ENCODE measurements at regions not wholly inside any gene's neighbourhood (a gene's known extent, or its start where the extent isn't known, plus 50 kb on each side); places are given as distances from the start of the nearest gene placed in this dataset.

DNA sequence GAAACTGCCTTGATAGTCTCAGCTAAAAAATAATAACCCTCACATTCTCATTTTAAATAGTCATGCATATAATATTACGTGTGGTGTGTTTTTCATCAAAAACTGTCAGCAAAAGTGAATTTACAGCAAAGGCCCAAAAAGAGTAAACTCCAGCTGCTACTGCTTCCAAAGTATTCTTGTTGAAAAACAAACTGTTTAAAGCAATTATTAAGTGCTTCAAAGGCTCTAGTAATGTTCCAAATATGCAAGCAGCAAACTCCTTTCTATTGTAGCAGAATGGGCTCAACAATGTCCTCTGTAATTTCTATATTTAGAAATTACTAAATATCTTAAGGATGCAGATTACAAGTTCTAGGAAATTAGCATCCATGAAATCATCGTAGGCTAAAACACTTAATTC lies 280.0 kb upstream of the TBX18 start:
- Histone ChIP-seq H3K27ac (no peak overlapping the region), H3K4me3 (no peak overlapping the region), H3K27me3 (ENCODE audit: insufficient read depth in 3 of 3, low read length in 2 of 3) (no peaks in the 10 kb centered on the region), H3K9me3 (no peaks in the 10 kb centered on the region), H3K4me1 (no peaks in the 10 kb centered on the region), H3K36me3 (ENCODE audit: insufficient read depth in 1 of 2, low read depth in 1 of 2) (no peaks in the 10 kb centered on the region)
- WGBS, 3 donors: 17 to 29% (median 28%) methylated on average over 2 of the region's 2 CpGs
- intact Hi-C loops (cut with DNase I): no loop called here
- no peak for DNase-seq
- ATAC-seq: no peak
- TF ChIP-seq, protein P1, sequence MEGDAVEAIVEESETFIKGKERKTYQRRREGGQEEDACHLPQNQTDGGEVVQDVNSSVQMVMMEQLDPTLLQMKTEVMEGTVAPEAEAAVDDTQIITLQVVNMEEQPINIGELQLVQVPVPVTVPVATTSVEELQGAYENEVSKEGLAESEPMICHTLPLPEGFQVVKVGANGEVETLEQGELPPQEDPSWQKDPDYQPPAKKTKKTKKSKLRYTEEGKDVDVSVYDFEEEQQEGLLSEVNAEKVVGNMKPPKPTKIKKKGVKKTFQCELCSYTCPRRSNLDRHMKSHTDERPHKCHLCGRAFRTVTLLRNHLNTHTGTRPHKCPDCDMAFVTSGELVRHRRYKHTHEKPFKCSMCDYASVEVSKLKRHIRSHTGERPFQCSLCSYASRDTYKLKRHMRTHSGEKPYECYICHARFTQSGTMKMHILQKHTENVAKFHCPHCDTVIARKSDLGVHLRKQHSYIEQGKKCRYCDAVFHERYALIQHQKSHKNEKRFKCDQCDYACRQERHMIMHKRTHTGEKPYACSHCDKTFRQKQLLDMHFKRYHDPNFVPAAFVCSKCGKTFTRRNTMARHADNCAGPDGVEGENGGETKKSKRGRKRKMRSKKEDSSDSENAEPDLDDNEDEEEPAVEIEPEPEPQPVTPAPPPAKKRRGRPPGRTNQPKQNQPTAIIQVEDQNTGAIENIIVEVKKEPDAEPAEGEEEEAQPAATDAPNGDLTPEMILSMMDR (IDR thresholded peaks at IDR 0.05): no peak

DNA sequence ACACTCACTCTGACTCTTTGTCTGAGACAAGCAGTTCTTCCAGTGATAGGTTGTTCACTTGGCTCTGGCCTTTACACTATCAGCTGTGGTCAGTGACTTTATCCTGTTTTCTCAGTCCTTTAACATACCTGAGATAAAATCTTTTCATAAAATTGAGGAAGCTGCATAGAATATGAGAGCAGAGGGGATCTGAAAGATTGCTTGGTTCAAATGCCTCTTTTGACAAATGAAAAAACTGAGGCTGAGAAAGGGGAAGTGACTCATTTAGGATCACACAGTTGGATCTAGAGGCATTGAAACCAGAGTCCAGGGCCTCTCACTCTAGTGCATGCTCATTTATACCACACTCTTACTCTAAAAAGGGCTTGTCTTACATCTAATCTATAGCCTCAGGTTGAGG lies 277.0 kb upstream of the TBX18 start:
- no peak overlapping the region for H3K4me3 ChIP-seq
- no peak for ATAC-seq
- no peaks in the 10 kb centered on the region for H3K36me3 ChIP-seq (ENCODE audit: insufficient read depth in 1 of 2, low read depth in 1 of 2)
- H3K9me3 ChIP-seq: no peaks in the 10 kb centered on the region
- no peaks in the 10 kb centered on the region for H3K27me3 ChIP-seq (ENCODE audit: insufficient read depth in 3 of 3, low read length in 2 of 3)
- H3K27ac ChIP-seq: no peak overlapping the region
- TF ChIP-seq, protein P1 (IDR thresholded peaks at IDR 0.05): no peak
- no peaks in the 10 kb centered on the region for H3K4me1 ChIP-seq
- no peak for DNase-seq
- intact Hi-C loops (cut with DNase I): no loop called here

DNA sequence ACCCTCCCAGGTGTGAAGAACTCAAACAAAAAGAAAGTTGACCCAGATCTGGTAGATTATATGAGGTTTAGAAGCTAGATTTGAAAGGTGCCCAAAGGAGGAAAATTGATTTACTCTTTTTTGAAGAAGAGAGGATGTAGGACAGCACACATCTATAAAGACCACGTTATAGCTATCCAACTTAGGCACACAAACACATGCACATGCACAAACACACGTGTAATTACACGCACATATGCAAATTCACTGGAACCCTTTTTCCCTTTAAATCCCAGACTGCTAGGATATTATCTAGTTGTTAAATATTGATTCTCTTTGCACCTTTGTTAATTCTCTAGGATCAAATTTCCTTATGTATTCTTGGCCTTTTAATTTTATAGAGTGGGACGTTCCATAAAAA lies 272.8 kb upstream of the TBX18 start:
- H3K9me3 ChIP-seq: no peaks in the 10 kb centered on the region
- no peak for ATAC-seq
- no peaks in the 10 kb centered on the region for H3K4me1 ChIP-seq
- no peak overlapping the region for H3K27ac ChIP-seq
- intact Hi-C loops (cut with DNase I): no loop called here
- H3K27me3 ChIP-seq (ENCODE audit: insufficient read depth in 3 of 3, low read length in 2 of 3): no peaks in the 10 kb centered on the region
- TF ChIP-seq, protein P1 (IDR thresholded peaks at IDR 0.05): no peak
- 74 to 82% (median 80%) methylated on average over 4 of the region's 4 CpGs for WGBS, 3 donors
- no peak overlapping the region for H3K4me3 ChIP-seq
- no peaks in the 10 kb centered on the region for H3K36me3 ChIP-seq (ENCODE audit: insufficient read depth in 1 of 2, low read depth in 1 of 2)
- DNase-seq: no peak

DNA sequence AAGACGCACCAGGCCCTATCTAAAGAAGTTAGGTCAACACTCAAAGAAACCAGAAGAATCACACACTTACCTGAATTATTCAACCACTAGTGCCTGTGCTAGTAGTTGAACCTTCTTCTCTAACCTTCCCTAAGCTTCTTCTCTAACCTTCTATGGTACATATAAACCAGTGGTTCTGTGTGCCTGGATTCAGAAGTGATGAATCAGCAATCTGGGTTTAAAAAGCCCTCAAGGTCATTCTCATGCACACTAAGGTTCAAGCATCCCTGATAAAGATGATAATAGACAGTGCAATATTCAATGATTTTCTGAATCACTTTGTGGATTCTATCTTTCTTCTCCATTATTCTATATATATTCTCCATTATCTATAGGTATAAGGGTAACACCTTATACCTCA lies 271.4 kb upstream of the TBX18 start:
- H3K4me1 ChIP-seq: no peaks in the 10 kb centered on the region
- H3K9me3 ChIP-seq: no peaks in the 10 kb centered on the region
- no peaks in the 10 kb centered on the region for H3K36me3 ChIP-seq (ENCODE audit: insufficient read depth in 1 of 2, low read depth in 1 of 2)
- no peak overlapping the region for H3K4me3 ChIP-seq
- no peak overlapping the region for H3K27ac ChIP-seq
- TF ChIP-seq, protein P1 (IDR thresholded peaks at IDR 0.05): no peak
- DNase-seq (no peak), ATAC-seq (no peak)
- intact Hi-C loops (cut with DNase I): no loop called here
- 79 to 89% (median 79%) methylated on average over 1 of the region's 1 CpG for WGBS, 3 donors
- no peaks in the 10 kb centered on the region for H3K27me3 ChIP-seq (ENCODE audit: insufficient read depth in 3 of 3, low read length in 2 of 3)

DNA sequence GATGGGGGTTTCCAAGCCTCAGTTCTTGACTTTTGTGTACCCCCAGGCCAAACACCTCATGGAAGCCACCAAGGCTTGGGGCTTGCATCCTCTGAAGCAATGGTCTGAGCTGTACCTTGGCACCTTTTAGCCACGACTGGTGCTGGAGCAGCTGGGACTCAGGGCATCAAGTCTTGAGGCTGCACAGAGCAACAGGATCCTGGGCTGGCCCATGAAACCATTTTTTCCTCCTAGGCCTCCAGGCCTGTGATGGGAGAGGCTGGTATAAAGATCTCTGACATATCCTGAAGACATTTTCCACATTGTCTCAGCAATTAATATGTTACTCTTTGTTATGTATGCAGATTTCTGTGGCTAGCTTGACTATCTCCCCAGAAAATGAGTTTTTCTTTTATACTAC lies 269.1 kb upstream of the TBX18 start:
- Histone ChIP-seq H3K27me3 (ENCODE audit: insufficient read depth in 3 of 3, low read length in 2 of 3) (no peaks in the 10 kb centered on the region), H3K4me1 (no peaks in the 10 kb centered on the region), H3K27ac (no peak overlapping the region), H3K4me3 (no peak overlapping the region), H3K9me3 (no peaks in the 10 kb centered on the region), H3K36me3 (ENCODE audit: insufficient read depth in 1 of 2, low read depth in 1 of 2) (no peaks in the 10 kb centered on the region)
- DNase-seq: no peak
- WGBS, 3 donors: 31 to 50% (median 44%) methylated on average over 1 of the region's 1 CpG
- intact Hi-C loops (cut with DNase I): no loop called here
- TF ChIP-seq, protein P1 (IDR thresholded peaks at IDR 0.05): no peak
- ATAC-seq: no peak
